PC-3 (cell line): ENCODE measurements at regions not wholly inside any gene's neighbourhood (a gene's known extent, or its start where the extent isn't known, plus 50 kb on each side); places are given as distances from the start of the nearest gene placed in this dataset.
"Not testable (repeated sequence)": the region's sequence is repeated elsewhere in the genome, so short reads cannot be mapped to it uniquely, and the experiment has no call there.

Source experiments
- ATAC-seq: fragments of 200-7000 bp; cut with Tn5 transposase; 2 replicates; pipeline ENCODE4 v1.9.1; 2020; ENCODE audit warnings: mild to moderate bottlenecking, moderate library complexity
- BruUV-seq: library from RNA; stranded (reverse); fragments of 400-500 nt; replicated peaks from 2 replicates; lab custom pipeline; 2021; lab: Mats Ljungman, UMichigan
- CTCF ChIA-PET: fragments of 300-600 bp; sonication (Branson Sonifier 250); formaldehyde crosslinking; loops from one replicate; lab custom pipeline; 2022; ENCODE audit warnings: antibody characterized with exemption; lab: Charles Lee
- POLR2A ChIA-PET: fragments of 300-600 bp; sonication (Branson Sonifier 250); formaldehyde crosslinking; loops from one replicate; lab custom pipeline; 2022; ENCODE audit warnings: antibody characterized with exemption; ENCODE audit not compliant: unreplicated experiment; lab: Charles Lee
- DNase-seq: peaks from one replicate; pipeline ENCODE4 v3.0.0-alpha.2; 2015
- H2AFZ ChIP-seq: fragments of 300-600 bp; sonication (generic); 2 replicates; pipeline ENCODE4 v1.6.0; 2016; ENCODE audit warnings: antibody characterized with exemption, low read length
- H3F3A ChIP-seq: fragments of 300-600 bp; sonication (generic); one replicate; pipeline ENCODE4 v1.6.0; 2017; ENCODE audit warnings: antibody characterized with exemption, low read length, control low read depth, mild to moderate bottlenecking; ENCODE audit not compliant: unreplicated experiment
- H3K27ac ChIP-seq: fragments of 300-600 bp; sonication (generic); 2 replicates; pipeline ENCODE4 v1.5.1; 2016; ENCODE audit warnings: mild to moderate bottlenecking, low read length
- H3K27me3 ChIP-seq: fragments of 300-600 bp; sonication (generic); 2 replicates; pipeline ENCODE4 v1.6.1; 2016; ENCODE audit warnings: low read length, mixed read lengths
- H3K36me3 ChIP-seq: fragments of 300-600 bp; sonication (generic); 2 replicates; pipeline ENCODE4 v1.6.1; 2016; ENCODE audit warnings: low read depth, mixed run types, low read length, mixed read lengths
- H3K4me1 ChIP-seq: fragments of 300-600 bp; sonication (generic); 2 replicates; pipeline ENCODE4 v1.5.1; 2016; ENCODE audit warnings: low read length; ENCODE audit not compliant: insufficient read depth
- H3K4me2 ChIP-seq: fragments of 300-600 bp; sonication (generic); 2 replicates; pipeline ENCODE4 v1.6.0; 2016; ENCODE audit warnings: low read length
- H3K4me3 ChIP-seq: fragments of 300-600 bp; sonication (generic); 2 replicates; pipeline ENCODE4 v1.5.1; 2016; ENCODE audit warnings: mild to moderate bottlenecking, low read length, mixed read lengths
- H3K79me2 ChIP-seq: fragments of 300-600 bp; sonication (generic); 2 replicates; pipeline ENCODE4 v1.6.1; 2017; ENCODE audit warnings: low read length, mixed read lengths
- H3K9ac ChIP-seq: fragments of 300-600 bp; sonication (generic); 2 replicates; pipeline ENCODE4 v1.6.0; 2016; ENCODE audit warnings: mild to moderate bottlenecking, low read length
- H3K9me2 ChIP-seq: fragments of 300-600 bp; sonication (generic); replicated peaks from 2 replicates; pipeline ENCODE4 v1.6.1; 2016; ENCODE audit warnings: mixed run types, low read length, mixed read lengths
- H3K9me3 ChIP-seq: fragments of 300-600 bp; sonication (generic); 2 replicates; pipeline ENCODE4 v1.6.1; 2016; ENCODE audit warnings: low read length, mixed read lengths
- H4K20me1 ChIP-seq: fragments of 300-600 bp; sonication (generic); 2 replicates; pipeline ENCODE4 v1.6.1; 2016; ENCODE audit warnings: low read length, mixed read lengths
- EZH2 ChIP-seq: fragments of 300-600 bp; sonication (generic); IDR thresholded peaks from one replicate; pipeline ENCODE4 v1.6.1; 2017; ENCODE audit warnings: antibody characterized with exemption, mild to moderate bottlenecking, low read length; ENCODE audit not compliant: unreplicated experiment
- EZH2phosphoT487 ChIP-seq: fragments of 300-600 bp; sonication (generic); IDR thresholded peaks from 2 replicates; pipeline ENCODE4 v1.6.1; 2018; ENCODE audit warnings: mild to moderate bottlenecking, antibody characterized with exemption, low read length, borderline replicate concordance
- intact Hi-C: fragments of 100-400 bp; cut with micrococcal nuclease; formaldehyde crosslinking; loops from 2 replicates; pipeline ENCODE4 v1.9.0; 2023
- TF ChIP-seq, protein P1 (sequence below): fragments of 300-600 bp; sonication (generic); conservative IDR thresholded peaks from 2 replicates; pipeline ENCODE4 v1.5.1; 2017; ENCODE audit warnings: antibody characterized with exemption, low read depth, mild to moderate bottlenecking, low read length

DNA sequence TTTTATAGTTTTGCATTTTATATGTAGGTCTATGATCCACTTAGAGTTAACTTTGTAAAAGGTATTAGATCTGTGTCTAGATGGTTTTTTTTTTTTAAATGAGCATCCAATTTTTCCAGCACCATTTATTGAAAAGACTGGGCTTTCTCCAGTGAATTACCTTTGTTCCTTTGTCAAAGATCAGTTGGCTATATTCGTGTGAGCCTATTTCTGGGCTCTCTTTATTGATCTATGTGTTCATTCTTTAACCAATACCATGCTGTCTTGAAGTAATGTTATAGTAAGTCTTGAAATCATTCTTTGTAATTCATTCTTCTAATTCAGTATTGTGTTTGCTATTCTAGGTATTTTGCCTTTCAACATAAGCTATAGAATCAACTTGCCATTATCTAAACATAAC lies 165.4 kb upstream of the ARPP21 start:
- intact Hi-C loops = no loop called here
- Histone ChIP-seq H3K4me3 (no peak overlapping the region), H3K36me3 (no peaks in the 10 kb centered on the region), H3K4me1 (no peaks in the 10 kb centered on the region), H2AFZ (no peak overlapping the region), H3K79me2 (no peaks in the 10 kb centered on the region), H3K9me3 (0 out of 2 replicates have a peak, but pooled peaks cover 22% of the 10 kb centered on the region), H3F3A (no peaks in the 10 kb centered on the region), H3K9me2 (no peaks in the 10 kb centered on the region), H3K27me3 (no peaks in the 10 kb centered on the region), H3K4me2 (no peak overlapping the region), H3K9ac (no peak overlapping the region), H3K27ac (no peak overlapping the region), H4K20me1 (no peaks in the 10 kb centered on the region)
- ChIA-PET CTCF (no interaction called here), POLR2A (no interaction called here)
- DNase-seq (no peak), ATAC-seq (no peak)
- no TSS peak for BruUV-seq
- TF ChIP-seq, protein P1, sequence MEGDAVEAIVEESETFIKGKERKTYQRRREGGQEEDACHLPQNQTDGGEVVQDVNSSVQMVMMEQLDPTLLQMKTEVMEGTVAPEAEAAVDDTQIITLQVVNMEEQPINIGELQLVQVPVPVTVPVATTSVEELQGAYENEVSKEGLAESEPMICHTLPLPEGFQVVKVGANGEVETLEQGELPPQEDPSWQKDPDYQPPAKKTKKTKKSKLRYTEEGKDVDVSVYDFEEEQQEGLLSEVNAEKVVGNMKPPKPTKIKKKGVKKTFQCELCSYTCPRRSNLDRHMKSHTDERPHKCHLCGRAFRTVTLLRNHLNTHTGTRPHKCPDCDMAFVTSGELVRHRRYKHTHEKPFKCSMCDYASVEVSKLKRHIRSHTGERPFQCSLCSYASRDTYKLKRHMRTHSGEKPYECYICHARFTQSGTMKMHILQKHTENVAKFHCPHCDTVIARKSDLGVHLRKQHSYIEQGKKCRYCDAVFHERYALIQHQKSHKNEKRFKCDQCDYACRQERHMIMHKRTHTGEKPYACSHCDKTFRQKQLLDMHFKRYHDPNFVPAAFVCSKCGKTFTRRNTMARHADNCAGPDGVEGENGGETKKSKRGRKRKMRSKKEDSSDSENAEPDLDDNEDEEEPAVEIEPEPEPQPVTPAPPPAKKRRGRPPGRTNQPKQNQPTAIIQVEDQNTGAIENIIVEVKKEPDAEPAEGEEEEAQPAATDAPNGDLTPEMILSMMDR = no peak
- TF ChIP-seq EZH2 = no peak
- TF ChIP-seq EZH2phosphoT487 = no peak

DNA sequence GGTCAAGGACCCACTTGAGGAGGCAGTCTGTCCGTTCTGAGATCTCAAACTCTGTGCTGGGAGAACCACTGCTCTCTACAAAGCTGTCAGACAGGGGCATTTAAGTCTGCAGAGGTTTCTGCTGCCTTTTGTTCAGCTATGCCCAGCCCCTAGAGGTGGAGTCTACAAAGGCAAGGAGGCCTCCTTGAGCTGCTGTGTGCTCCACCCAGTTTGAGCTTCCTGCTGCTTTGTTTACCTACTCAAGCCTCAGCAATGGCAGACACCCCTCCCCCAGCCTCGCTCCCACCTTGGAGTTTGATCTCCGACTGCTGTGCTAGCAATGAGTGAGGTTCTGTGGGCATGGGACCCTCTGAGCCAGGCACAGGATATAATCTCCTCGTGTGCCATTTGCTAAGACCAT lies 156.8 kb upstream of the ARPP21 start:
- CTCF ChIA-PET, H4K20me1 ChIP-seq, H3K4me3 ChIP-seq, H3K9me3 ChIP-seq, DNase-seq, H3K79me2 ChIP-seq, H3K9me2 ChIP-seq, POLR2A ChIA-PET, H3F3A ChIP-seq, H3K27ac ChIP-seq, intact Hi-C loops, BruUV-seq, H2AFZ ChIP-seq, ATAC-seq, H3K9ac ChIP-seq, H3K36me3 ChIP-seq, H3K4me2 ChIP-seq, H3K4me1 ChIP-seq, H3K27me3 ChIP-seq: not testable (repeated sequence)

DNA sequence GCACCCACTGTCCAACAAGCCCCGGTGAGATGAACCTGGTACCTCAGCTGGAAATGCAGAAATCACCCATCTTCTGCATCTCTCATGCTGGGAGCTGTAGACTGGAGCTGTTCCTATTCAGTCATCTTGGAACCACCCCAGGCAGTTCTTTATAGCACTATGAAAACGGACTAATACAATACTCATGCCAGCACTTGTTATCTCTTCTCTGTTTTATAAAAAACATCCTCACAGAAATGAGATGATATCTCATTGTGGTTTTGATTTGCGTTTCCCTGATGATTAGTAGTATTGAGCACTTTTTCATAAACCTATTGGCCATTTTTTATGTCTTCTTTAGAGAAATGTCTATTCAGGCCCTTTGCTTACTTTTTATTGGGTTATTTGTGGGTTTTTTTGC lies 156.2 kb upstream of the ARPP21 start:
- H4K20me1 ChIP-seq = no peaks in the 10 kb centered on the region
- no peaks in the 10 kb centered on the region for H3K27me3 ChIP-seq
- BruUV-seq = no TSS peak
- intact Hi-C loops = no loop called here
- no peak overlapping the region for H3K27ac ChIP-seq
- H3K4me2 ChIP-seq = no peak overlapping the region
- H3K9me3 ChIP-seq = no peaks in the 10 kb centered on the region
- no peaks in the 10 kb centered on the region for H3K79me2 ChIP-seq
- no peaks in the 10 kb centered on the region for H3K9me2 ChIP-seq
- no peak for DNase-seq
- H3K9ac ChIP-seq = no peak overlapping the region
- TF ChIP-seq EZH2phosphoT487 (no peak), EZH2 (no peak)
- TF ChIP-seq, protein P1 = no peak
- CTCF ChIA-PET = no interaction called here
- H3K36me3 ChIP-seq = no peaks in the 10 kb centered on the region
- POLR2A ChIA-PET = no interaction called here
- H3F3A ChIP-seq = no peaks in the 10 kb centered on the region
- H2AFZ ChIP-seq = no peak overlapping the region
- ATAC-seq = peak; percentile 29; the same call in 1 of the 2 replicates
- no peaks in the 10 kb centered on the region for H3K4me1 ChIP-seq
- no peak overlapping the region for H3K4me3 ChIP-seq
